ENCODE measurements at regions not wholly inside any gene's neighbourhood (a gene's known extent, or its start where the extent isn't known, plus 50 kb on each side); places are given as distances from the start of the nearest gene placed in this dataset.

DNA sequence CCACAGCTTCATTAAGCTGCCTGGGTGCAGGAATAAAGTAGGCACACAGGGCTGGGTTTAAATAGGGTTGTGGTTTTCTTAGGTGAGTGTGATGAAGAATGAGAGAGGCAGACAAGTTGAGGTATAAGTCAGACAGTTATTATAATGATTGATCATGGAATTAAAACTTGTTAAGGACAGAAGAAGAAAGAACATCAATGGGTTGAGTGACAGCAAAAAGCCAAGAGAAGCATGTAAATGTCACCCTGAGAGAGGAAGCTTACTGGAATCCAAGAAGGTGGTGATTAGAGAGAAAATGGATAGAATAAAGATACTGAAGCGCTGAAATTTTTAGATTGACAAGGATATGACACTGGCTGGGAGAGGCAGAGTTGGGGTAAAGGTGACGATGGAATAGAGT lies 325.2 kb upstream of the SLITRK1 start:
- Histone ChIP-seq H3K9me3 (no peaks in the 10 kb centered on the region), H3K4me3 (no peak overlapping the region), H3K27me3 (no peaks in the 10 kb centered on the region), H3K36me3 (no peaks in the 10 kb centered on the region), H3K4me1 (no peaks in the 10 kb centered on the region), H3K27ac (no peak overlapping the region)
- TF ChIP-seq POLR2A (IDR thresholded peaks at IDR 0.05) (no peak), CTCF (IDR thresholded peaks at IDR 0.05) (no peak), POLR2AphosphoS5 (IDR thresholded peaks at IDR 0.05) (no peak)
- intact Hi-C loops (cut with DNase I; ENCODE audit: low total_unique reads), result loop anchor here (10.0 kb wide), 1 partner anchor 1353 kb away; no protein-coding TSS in a partner anchor
- DNase-seq (ENCODE audit: low spot score in 2 of 2), result no peak

DNA sequence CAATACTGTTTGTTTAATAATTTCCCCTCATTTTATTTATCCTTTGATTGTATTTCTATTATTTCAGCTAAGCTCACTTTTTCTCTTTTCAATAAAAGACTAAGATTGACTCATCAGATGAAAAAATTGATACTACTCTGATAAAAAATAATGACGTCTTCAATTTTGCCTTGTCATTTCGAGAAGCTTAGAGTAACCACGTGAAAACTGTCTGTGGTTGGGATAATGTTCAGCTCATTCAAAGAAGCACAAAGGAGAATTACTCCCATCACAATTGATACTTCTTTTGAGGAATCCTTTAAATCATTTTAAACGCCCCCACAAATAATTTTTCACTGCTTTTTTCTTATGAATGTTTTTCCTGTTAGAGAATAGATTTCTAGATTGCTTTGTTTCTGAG lies 318.7 kb upstream of the SLITRK1 start:
- Histone ChIP-seq H3K4me3 (no peak overlapping the region), H3K4me1 (no peaks in the 10 kb centered on the region), H3K27me3 (no peaks in the 10 kb centered on the region), H3K36me3 (no peaks in the 10 kb centered on the region), H3K27ac (no peak overlapping the region), H3K9me3 (no peaks in the 10 kb centered on the region)
- TF ChIP-seq CTCF (IDR thresholded peaks at IDR 0.05) (no peak), POLR2AphosphoS5 (IDR thresholded peaks at IDR 0.05) (no peak), POLR2A (IDR thresholded peaks at IDR 0.05) (no peak)
- intact Hi-C loops (cut with DNase I; ENCODE audit: low total_unique reads), result loop anchor here (10.0 kb wide), 1 partner anchor 1346 kb away; no protein-coding TSS in a partner anchor
- no peak for DNase-seq (ENCODE audit: low spot score in 2 of 2)

DNA sequence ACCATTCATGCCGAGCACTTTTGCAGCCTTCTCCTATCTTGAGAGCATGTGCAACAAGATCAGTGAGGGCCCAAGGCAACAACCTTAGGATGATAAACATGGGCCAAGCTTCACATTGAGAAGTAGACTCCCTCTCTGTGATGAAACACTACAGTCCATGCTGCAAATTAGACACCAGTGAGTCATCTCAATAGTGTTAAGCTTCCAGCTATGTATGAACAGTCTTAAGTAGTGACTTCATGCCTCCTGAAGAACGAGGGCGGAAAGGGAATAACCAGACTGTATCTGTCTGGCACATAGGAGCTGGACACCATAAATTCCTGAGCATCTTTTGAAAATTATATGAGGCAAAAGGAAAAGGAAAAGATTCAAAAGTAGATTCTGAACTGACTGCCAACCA lies 309.9 kb upstream of the SLITRK1 start:
- Histone ChIP-seq H3K4me3 (no peak overlapping the region), H3K36me3 (no peaks in the 10 kb centered on the region), H3K27me3 (no peaks in the 10 kb centered on the region), H3K27ac (no peak overlapping the region), H3K9me3 (no peaks in the 10 kb centered on the region), H3K4me1 (no peaks in the 10 kb centered on the region)
- DNase-seq (ENCODE audit: low spot score in 2 of 2), result no peak
- intact Hi-C loops (cut with DNase I; ENCODE audit: low total_unique reads), result no loop called here
- TF ChIP-seq CTCF (IDR thresholded peaks at IDR 0.05), result no peak
- TF ChIP-seq POLR2A (IDR thresholded peaks at IDR 0.05), result no peak
- TF ChIP-seq POLR2AphosphoS5 (IDR thresholded peaks at IDR 0.05), result no peak

- no peaks in the 10 kb centered on the region for H3K9me3 ChIP-seq
- no peaks in the 10 kb centered on the region for H3K36me3 ChIP-seq
- no peak overlapping the region for H3K4me3 ChIP-seq
- no peaks in the 10 kb centered on the region for H3K27me3 ChIP-seq
- no peak overlapping the region for H3K27ac ChIP-seq
- no peaks in the 10 kb centered on the region for H3K4me1 ChIP-seq
- TF ChIP-seq POLR2A (IDR thresholded peaks at IDR 0.05) (no peak), CTCF (IDR thresholded peaks at IDR 0.05) (no peak), POLR2AphosphoS5 (IDR thresholded peaks at IDR 0.05) (no peak)
- no peak for DNase-seq (ENCODE audit: low spot score in 2 of 2)
- intact Hi-C loops (cut with DNase I; ENCODE audit: low total_unique reads), result no loop called here
Observed at GRCh38 chr13:84191139-84191538, 308.9 kb upstream of the SLITRK1 start.

DNA sequence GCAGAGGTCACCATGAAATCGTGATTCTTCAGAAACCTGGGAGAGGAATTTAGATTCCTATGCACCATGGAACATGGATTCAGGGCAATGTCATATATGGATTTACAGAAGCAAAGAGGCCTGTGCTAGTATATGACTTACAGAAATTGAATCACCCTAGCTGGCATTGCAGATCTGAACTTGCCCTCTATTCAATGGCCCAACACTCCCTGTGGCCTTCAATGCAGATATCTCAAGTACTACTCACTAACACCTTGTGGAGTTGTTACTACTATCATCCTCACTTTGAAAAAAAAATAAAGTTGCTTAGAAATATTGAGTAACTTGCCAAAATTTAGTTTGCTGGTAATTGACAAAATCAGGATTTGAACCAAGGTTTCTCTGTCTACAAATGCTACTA lies 305.4 kb upstream of the SLITRK1 start:
- Histone ChIP-seq H3K4me3 (no peak overlapping the region), H3K27me3 (no peaks in the 10 kb centered on the region), H3K36me3 (no peaks in the 10 kb centered on the region), H3K4me1 (no peaks in the 10 kb centered on the region), H3K27ac (no peak overlapping the region), H3K9me3 (no peaks in the 10 kb centered on the region)
- intact Hi-C loops (cut with DNase I; ENCODE audit: low total_unique reads), result no loop called here
- no peak for DNase-seq (ENCODE audit: low spot score in 2 of 2)
- TF ChIP-seq POLR2A (IDR thresholded peaks at IDR 0.05) (no peak), CTCF (IDR thresholded peaks at IDR 0.05) (no peak), POLR2AphosphoS5 (IDR thresholded peaks at IDR 0.05) (no peak)

All from breast epithelium (tissue), 4 donors.